MM.1S (cell line): ENCODE measurements at regions not wholly inside any gene's neighbourhood (a gene's known extent, or its start where the extent isn't known, plus 50 kb on each side); places are given as distances from the start of the nearest gene placed in this dataset.

ENCODE experiments used
- DNase-seq: peaks from one replicate; pipeline ENCODE4 v3.0.0-alpha.2; 2015
- H2AFZ ChIP-seq: fragments of 300-600 bp; sonication (generic); 2 replicates; pipeline ENCODE4 v1.6.0; 2016; ENCODE audit warnings: antibody characterized with exemption, low read length
- H3F3A ChIP-seq: fragments of 300-600 bp; sonication (generic); 2 replicates; pipeline ENCODE4 v1.6.1; 2016; ENCODE audit warnings: mild to moderate bottlenecking, antibody characterized with exemption, low read length, moderate library complexity, mixed read lengths; ENCODE audit not compliant: insufficient read depth
- H3K27ac ChIP-seq: fragments of 300-600 bp; sonication (generic); 2 replicates; pipeline ENCODE4 v1.5.1; 2016; ENCODE audit warnings: mild to moderate bottlenecking, low read length
- H3K27me3 ChIP-seq: fragments of 300-600 bp; sonication (generic); replicated peaks from 2 replicates; pipeline ENCODE4 v1.6.0; 2016; ENCODE audit warnings: low read length; ENCODE audit not compliant: insufficient read depth
- H3K36me3 ChIP-seq: fragments of 300-600 bp; sonication (generic); replicated peaks from 2 replicates; pipeline ENCODE4 v1.6.1; 2016; ENCODE audit warnings: mild to moderate bottlenecking, low read length, mixed read lengths; ENCODE audit not compliant: insufficient read depth
- H3K4me1 ChIP-seq: fragments of 300-600 bp; sonication (generic); 2 replicates; pipeline ENCODE4 v1.6.1; 2016; ENCODE audit warnings: low read length, mixed read lengths
- H3K4me2 ChIP-seq: fragments of 300-600 bp; sonication (generic); 2 replicates; pipeline ENCODE4 v1.6.0; 2016; ENCODE audit warnings: low read depth, low read length
- H3K4me3 ChIP-seq: fragments of 300-600 bp; sonication (generic); 2 replicates; pipeline ENCODE4 v1.5.1; 2016; ENCODE audit warnings: low read length, mixed read lengths
- H3K79me2 ChIP-seq: fragments of 300-600 bp; sonication (generic); 2 replicates; pipeline ENCODE4 v1.6.1; 2016; ENCODE audit warnings: mixed run types, low read length, mixed read lengths
- H3K9ac ChIP-seq: fragments of 300-600 bp; sonication (generic); 2 replicates; pipeline ENCODE4 v1.6.1; 2016; ENCODE audit warnings: low read length, mixed read lengths
- H3K9me2 ChIP-seq: fragments of 300-600 bp; sonication (generic); replicated peaks from 2 replicates; pipeline ENCODE4 v1.6.1; 2016; ENCODE audit warnings: mild to moderate bottlenecking, low read length, mixed read lengths; ENCODE audit not compliant: insufficient read depth
- H3K9me3 ChIP-seq: fragments of 300-600 bp; sonication (generic); replicated peaks from 2 replicates; pipeline ENCODE4 v1.6.1; 2016; ENCODE audit warnings: mild to moderate bottlenecking, low read length, mixed read lengths; ENCODE audit not compliant: insufficient read depth
- H4K20me1 ChIP-seq: fragments of 300-600 bp; sonication (generic); 2 replicates; pipeline ENCODE4 v1.6.1; 2016; ENCODE audit warnings: mild to moderate bottlenecking, low read length, moderate library complexity, mixed read lengths; ENCODE audit not compliant: insufficient read depth
- EZH2 ChIP-seq: fragments of 300-600 bp; sonication (generic); optimal IDR thresholded peaks from 2 replicates; pipeline ENCODE3; 2017; ENCODE audit warnings: low read depth, mild to moderate bottlenecking, antibody characterized with exemption, low read length, mixed read lengths
- EZH2phosphoT487 ChIP-seq: fragments of 300-600 bp; sonication (generic); IDR thresholded peaks from 2 replicates; pipeline ENCODE4 v1.6.1; 2018; ENCODE audit warnings: antibody characterized with exemption, low read length
- TF ChIP-seq, protein P1 (sequence below): fragments of 300-600 bp; sonication (generic); IDR thresholded peaks from 2 replicates; pipeline ENCODE4 v1.5.1; 2016; ENCODE audit warnings: antibody characterized with exemption, low read length, mixed read lengths

DNA sequence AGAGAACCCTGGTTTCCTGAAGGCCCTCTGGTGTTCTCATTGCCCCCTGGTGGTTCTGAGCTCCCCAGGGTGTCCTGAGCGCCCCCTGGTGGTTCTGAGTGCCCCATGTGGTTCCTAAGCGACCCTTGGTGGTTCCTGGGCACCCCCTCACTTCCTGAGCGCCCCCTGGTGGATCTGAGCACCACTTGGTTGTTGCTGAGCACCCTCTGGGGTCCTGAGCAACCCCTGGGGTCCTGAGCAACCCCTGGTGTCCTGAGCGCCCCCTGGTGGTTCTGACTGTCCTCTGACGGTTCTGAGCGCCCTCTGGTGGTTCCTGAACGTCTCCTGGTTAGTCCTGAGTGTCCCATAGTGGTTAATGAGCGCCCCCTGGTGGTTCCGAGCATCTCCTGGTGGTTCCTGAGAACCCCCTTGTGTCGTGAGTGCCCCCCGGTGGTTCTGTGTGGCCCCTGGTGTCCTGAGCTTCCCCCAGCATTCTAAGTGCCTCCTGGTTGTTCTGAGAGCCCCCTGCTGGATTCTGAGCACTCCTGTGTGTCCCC lies 568.3 kb downstream of the TMEM121 start:
- no peaks in the 10 kb centered on the region for H3F3A ChIP-seq
- DNase-seq: no peak

DNA sequence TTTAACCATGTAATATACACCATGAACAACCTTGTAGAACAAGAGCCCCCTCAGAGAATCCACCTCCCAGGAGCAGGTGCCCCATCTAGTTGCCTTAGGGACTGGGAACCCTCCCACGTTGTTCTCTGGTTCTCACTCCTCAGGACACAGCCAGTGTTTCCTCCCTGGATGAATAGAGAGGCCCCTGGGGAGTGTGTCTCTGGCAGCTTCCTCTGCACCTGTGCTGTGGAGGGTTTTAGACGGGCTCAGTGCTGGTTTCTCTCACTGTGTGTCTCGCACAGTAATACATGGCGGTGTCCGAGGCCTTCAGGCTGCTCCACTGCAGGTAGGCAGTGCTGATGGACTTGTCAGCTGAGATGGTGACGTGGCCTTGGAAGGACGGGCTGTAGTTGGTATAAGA lies 581.3 kb downstream of the TMEM121 start:
- Histone ChIP-seq H2AFZ (no peak overlapping the region), H3K4me1 (no peaks in the 10 kb centered on the region), H3K9ac (no peak overlapping the region), H3K9me2 (no peaks in the 10 kb centered on the region), H3K79me2 (no peaks in the 10 kb centered on the region), H3K27ac (no peak overlapping the region), H3K4me3 (no peak overlapping the region), H3K4me2 (no peak overlapping the region), H3K9me3 (no peaks in the 10 kb centered on the region), H4K20me1 (no peaks in the 10 kb centered on the region), H3K36me3 (no peaks in the 10 kb centered on the region), H3F3A (no peaks in the 10 kb centered on the region), H3K27me3 (no peaks in the 10 kb centered on the region)
- TF ChIP-seq EZH2phosphoT487: no peak
- TF ChIP-seq EZH2: no peak
- TF ChIP-seq, protein P1, sequence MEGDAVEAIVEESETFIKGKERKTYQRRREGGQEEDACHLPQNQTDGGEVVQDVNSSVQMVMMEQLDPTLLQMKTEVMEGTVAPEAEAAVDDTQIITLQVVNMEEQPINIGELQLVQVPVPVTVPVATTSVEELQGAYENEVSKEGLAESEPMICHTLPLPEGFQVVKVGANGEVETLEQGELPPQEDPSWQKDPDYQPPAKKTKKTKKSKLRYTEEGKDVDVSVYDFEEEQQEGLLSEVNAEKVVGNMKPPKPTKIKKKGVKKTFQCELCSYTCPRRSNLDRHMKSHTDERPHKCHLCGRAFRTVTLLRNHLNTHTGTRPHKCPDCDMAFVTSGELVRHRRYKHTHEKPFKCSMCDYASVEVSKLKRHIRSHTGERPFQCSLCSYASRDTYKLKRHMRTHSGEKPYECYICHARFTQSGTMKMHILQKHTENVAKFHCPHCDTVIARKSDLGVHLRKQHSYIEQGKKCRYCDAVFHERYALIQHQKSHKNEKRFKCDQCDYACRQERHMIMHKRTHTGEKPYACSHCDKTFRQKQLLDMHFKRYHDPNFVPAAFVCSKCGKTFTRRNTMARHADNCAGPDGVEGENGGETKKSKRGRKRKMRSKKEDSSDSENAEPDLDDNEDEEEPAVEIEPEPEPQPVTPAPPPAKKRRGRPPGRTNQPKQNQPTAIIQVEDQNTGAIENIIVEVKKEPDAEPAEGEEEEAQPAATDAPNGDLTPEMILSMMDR: no peak
- no peak for DNase-seq

More for the DNA sequence above, 568.3 kb downstream of the TMEM121 start:
- Histone ChIP-seq H4K20me1 (no peaks in the 10 kb centered on the region), H3K4me2 (no peak overlapping the region), H3K79me2 (no peaks in the 10 kb centered on the region), H2AFZ (no peak overlapping the region), H3K9me2 (no peaks in the 10 kb centered on the region), H3K27ac (no peak overlapping the region), H3K36me3 (no peaks in the 10 kb centered on the region), H3K9me3 (no peaks in the 10 kb centered on the region), H3K4me3 (no peak overlapping the region), H3K27me3 (no peaks in the 10 kb centered on the region), H3K4me1 (no peaks in the 10 kb centered on the region), H3K9ac (no peak overlapping the region)
- no peak for TF ChIP-seq EZH2phosphoT487
- TF ChIP-seq, protein P1: no peak

DNA sequence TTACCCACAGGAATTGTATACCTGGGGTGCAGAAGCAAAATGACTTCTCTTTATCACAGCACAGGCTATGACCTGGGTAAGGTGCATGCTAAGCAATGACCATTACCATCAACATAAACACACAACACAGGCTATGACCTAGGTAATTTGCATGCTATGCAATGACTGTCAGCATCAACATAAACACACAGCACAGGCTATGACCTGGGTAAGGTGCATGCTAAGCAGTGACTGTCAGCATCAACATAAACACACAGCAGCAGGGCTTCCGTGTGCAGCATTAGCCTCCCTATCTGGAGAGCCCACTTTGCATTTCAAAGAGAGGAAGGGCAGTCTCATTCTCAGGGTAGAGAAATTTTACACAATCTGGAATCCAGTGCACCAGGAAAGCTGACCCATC lies 583.0 kb downstream of the TMEM121 start:
- Histone ChIP-seq H3K9me3 (no peaks in the 10 kb centered on the region), H3K27ac (no peak overlapping the region)

More for the DNA sequence above, 583.0 kb downstream of the TMEM121 start:
- no peak overlapping the region for H2AFZ ChIP-seq
- H3K4me3 ChIP-seq: no peak overlapping the region
- H3F3A ChIP-seq: no peaks in the 10 kb centered on the region
- TF ChIP-seq EZH2 (no peak), EZH2phosphoT487 (no peak)
- TF ChIP-seq, protein P1: no peak
- H3K27me3 ChIP-seq: no peaks in the 10 kb centered on the region
- H3K79me2 ChIP-seq: no peaks in the 10 kb centered on the region
- H3K4me1 ChIP-seq: no peaks in the 10 kb centered on the region
- no peaks in the 10 kb centered on the region for H3K9me2 ChIP-seq
- H4K20me1 ChIP-seq: no peaks in the 10 kb centered on the region
- H3K9ac ChIP-seq: no peak overlapping the region
- H3K36me3 ChIP-seq: no peaks in the 10 kb centered on the region
- H3K4me2 ChIP-seq: no peak overlapping the region
- no peak for DNase-seq
